Vagina (tissue), 2 donors: ENCODE measurements at regions not wholly inside any gene's neighbourhood (a gene's known extent, or its start where the extent isn't known, plus 50 kb on each side); places are given as distances from the start of the nearest gene placed in this dataset.

ENCODE experiments used
- CTCF ChIP-seq, 3 experiments: fragments of 450-650 bp in 2 of 3; fragments of 200-600 bp in 1 of 3; sonication (generic) in 1 of 3; IDR thresholded peaks; one replicate each; pipeline ENCODE4 v1.5.1; 2017 to 2019; ENCODE audit warnings: antibody characterized with exemption in 3 of 3, mild to moderate bottlenecking in 2 of 3, moderate library complexity in 2 of 3
- POLR2A ChIP-seq, 2 donors: fragments of 450-650 bp; IDR thresholded peaks; one replicate each; pipeline ENCODE4 v1.6.1; 2017; ENCODE audit warnings: antibody characterized with exemption in 2 of 2, mild to moderate bottlenecking in 2 of 2, moderate library complexity in 2 of 2

GRCh38 chr12:93000026-93000425, 70.9 kb upstream of the EEA1 start:
- TF ChIP-seq POLR2A (IDR thresholded peaks at IDR 0.05) (no peak), CTCF (IDR thresholded peaks at IDR 0.05) (no peak)
